GM13976 (cell line): ENCODE measurements at regions not wholly inside any gene's neighbourhood (a gene's known extent, or its start where the extent isn't known, plus 50 kb on each side); places are given as distances from the start of the nearest gene placed in this dataset.

ENCODE experiments used
- DNase-seq: peaks from one replicate; pipeline ENCODE4 v3.0.0; 2012; ENCODE audit warnings: low spot score
- in situ Hi-C: fragments of 300-500 bp; cut with MboI; formaldehyde crosslinking; loops from one replicate; pipeline ENCODE4 v1.12.0; 2022; ENCODE audit warnings: low sequenced_read_pairs, mixed read lengths, inconsistent platforms; ENCODE audit not compliant: unreplicated experiment
- TF ChIP-seq, protein P1 (sequence below): IDR thresholded peaks from 2 replicates; pipeline ENCODE4 v1.5.1; 2012; ENCODE audit warnings: borderline replicate concordance, mild to moderate bottlenecking; ENCODE audit not compliant: insufficient read depth; ENCODE audit errors: extremely low read depth, missing control alignments, control extremely low read depth

DNA sequence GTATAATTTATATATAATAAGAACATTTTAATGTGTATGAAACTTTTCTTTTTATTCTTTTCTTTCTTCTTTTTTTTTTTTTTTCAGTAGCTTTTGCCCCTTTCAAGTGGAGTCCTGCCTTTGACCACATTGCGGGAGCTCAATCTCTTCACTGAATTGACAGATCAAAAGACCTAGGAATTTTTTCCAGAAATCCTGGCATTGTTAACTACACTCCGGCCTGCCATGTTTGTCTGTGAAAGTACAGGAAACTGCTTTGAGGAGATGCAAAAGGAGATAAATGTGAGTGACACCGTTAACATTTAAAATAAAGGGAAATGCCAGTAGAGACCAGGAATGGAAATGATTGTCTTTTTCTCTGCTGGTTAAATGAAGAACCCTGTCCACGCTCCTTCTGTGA lies 159.3 kb upstream of the VCX3A start:
- in situ Hi-C loops = no loop called here
- no peak for DNase-seq
- TF ChIP-seq, protein P1, sequence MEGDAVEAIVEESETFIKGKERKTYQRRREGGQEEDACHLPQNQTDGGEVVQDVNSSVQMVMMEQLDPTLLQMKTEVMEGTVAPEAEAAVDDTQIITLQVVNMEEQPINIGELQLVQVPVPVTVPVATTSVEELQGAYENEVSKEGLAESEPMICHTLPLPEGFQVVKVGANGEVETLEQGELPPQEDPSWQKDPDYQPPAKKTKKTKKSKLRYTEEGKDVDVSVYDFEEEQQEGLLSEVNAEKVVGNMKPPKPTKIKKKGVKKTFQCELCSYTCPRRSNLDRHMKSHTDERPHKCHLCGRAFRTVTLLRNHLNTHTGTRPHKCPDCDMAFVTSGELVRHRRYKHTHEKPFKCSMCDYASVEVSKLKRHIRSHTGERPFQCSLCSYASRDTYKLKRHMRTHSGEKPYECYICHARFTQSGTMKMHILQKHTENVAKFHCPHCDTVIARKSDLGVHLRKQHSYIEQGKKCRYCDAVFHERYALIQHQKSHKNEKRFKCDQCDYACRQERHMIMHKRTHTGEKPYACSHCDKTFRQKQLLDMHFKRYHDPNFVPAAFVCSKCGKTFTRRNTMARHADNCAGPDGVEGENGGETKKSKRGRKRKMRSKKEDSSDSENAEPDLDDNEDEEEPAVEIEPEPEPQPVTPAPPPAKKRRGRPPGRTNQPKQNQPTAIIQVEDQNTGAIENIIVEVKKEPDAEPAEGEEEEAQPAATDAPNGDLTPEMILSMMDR = no peak

DNA sequence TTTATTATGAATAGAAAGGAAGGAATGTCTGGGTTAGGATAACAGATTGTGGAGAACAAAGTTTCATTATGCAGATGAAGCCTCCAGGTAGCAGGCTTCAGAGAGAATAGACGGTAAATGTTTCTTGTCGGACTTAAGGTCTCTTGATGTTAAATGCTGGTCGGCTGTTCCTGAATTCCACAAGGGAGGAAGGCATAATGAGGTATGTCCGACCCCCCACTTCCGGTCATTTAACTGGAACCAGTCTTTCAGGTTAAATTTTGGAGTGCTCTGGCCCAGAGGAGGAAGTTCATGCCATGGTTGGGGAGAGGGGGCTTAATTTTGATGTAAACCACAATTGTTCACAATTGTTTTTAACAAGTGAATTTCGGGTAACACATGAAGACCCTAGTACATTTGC lies 158.1 kb upstream of the VCX3A start:
- in situ Hi-C loops = no loop called here
- DNase-seq = no peak
- TF ChIP-seq, protein P1 = no peak

DNA sequence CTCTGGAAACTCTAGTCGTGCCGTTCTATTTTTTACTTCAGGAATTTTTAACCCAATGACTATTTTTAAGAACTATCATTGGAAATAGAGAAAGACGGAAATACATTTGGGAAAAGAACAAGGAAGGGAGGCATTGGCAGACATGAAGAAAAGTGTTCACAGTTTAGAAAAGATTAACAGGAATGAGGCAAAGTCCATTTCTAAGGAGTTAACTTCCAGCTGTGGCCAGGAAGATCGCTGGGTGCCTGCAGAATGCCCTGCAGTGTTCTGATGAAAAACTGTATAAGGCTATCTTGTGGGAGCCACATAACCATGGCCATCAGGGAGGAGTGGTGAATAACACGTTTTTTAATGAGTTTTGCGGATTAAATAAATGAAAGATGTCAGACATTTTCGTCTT lies 150.6 kb upstream of the VCX3A start:
- TF ChIP-seq, protein P1 = no peak
- in situ Hi-C loops = no loop called here
- no peak for DNase-seq

DNA sequence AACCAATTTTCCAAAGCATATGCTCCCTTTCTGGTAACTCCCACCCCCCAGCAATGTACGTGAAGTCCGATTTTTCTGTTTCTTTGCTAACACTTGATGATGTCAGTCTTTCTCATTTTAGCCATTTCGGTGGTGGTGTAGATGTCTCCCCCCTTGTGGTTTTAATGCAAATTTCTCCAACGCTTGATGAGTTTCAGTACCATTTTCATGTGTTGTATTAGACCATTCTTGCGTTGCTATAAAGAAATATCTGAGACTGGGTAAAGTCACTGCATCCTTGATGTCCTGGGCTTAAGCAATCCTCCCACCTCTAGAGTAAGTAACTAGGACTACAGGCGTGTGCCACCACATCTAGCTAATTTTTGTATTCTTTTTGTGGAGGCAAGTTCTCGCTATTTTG lies 148.4 kb upstream of the VCX3A start:
- TF ChIP-seq, protein P1 = no peak
- DNase-seq = no peak
- in situ Hi-C loops = no loop called here

DNA sequence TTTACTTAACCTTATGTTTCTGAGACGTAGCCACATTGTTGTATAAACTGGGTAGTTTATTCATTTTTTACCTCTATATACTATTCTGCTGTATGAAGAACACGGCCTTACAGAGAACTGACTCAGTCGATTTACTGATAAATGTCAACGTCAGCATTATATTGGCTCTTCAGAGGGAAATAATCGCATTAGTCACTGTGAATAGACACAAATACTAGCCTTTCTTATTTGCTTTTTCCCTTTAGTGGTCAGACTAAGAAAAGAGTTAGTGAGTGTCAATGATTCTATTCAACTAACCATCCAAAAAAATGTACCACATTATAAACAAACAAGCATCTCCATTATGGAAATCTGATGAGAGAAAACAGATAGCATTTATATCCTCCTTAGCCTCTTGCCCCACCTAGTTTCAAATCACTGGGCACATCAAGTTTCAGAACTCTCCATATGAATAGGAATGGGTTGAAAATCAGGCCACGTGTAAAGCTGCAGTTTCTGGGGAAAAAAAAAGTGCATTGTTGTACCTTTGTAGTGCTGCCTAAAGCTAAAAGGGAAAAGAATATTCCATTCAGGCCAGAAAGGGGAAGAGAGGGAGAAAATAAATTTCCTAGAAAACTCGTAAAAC lies 146.7 kb upstream of the VCX3A start:
- TF ChIP-seq, protein P1 = no peak
- no peak for DNase-seq
- in situ Hi-C loops = no loop called here

DNA sequence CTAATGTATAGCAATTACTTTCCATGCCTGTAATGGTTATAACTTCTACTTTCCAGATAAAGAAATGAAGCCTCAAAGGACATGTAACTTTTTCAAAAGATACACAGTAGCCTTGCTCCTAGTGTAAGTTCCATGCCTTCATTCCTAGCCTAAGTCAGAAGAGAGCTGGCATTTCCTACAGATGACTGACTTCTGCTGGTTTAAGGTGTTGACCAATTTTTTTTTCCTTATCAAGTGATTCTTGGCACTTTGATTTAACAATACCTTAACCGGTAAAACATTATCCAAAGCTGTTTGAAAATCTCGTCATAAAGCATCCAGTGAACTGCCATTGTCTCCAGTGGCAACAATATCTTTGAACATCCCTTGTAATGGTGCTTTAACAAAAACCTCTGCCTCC lies 145.1 kb upstream of the VCX3A start:
- in situ Hi-C loops = no loop called here
- TF ChIP-seq, protein P1 = no peak
- no peak for DNase-seq
